Central memory CD8-positive, alpha-beta T cell (primary cell): ENCODE measurements at regions not wholly inside any gene's neighbourhood (a gene's known extent, or its start where the extent isn't known, plus 50 kb on each side); places are given as distances from the start of the nearest gene placed in this dataset.

Experiments
- ATAC-seq: fragments of 150-1000 bp; cut with Tn5 transposase; replicated peaks from 2 replicates; pipeline ENCODE4 v1.10.0; 2022; ENCODE audit warnings: mild to moderate bottlenecking, moderate FRiP score, moderate number of reproducible peaks; ENCODE audit not compliant: poor library complexity, severe bottlenecking; ENCODE audit errors: extremely low read depth
- DNase-seq, 2 donors: peaks; one replicate each; pipeline ENCODE4 v3.0.0; 2021; ENCODE audit warnings: low spot score in 2 of 2
- H3K27ac Mint-ChIP-seq: one replicate; pipeline ENCODE4 v1.8.0; 2022; ENCODE audit warnings: low read depth, mild to moderate bottlenecking, moderate library complexity, mixed read lengths
- H3K27me3 Mint-ChIP-seq: one replicate; pipeline ENCODE4 v1.8.0; 2022; ENCODE audit warnings: mixed read lengths
- H3K36me3 Mint-ChIP-seq: one replicate; pipeline ENCODE4 v1.8.0; 2022; ENCODE audit warnings: mild to moderate bottlenecking, moderate library complexity, mixed read lengths; ENCODE audit not compliant: insufficient read depth
- H3K4me1 Mint-ChIP-seq: one replicate; pipeline ENCODE4 v1.8.0; 2022; ENCODE audit warnings: mixed read lengths
- H3K4me3 Mint-ChIP-seq: one replicate; pipeline ENCODE4 v1.8.0; 2022; ENCODE audit warnings: mild to moderate bottlenecking, moderate library complexity, mixed read lengths
- H3K9me3 Mint-ChIP-seq: one replicate; pipeline ENCODE4 v1.8.0; 2022; ENCODE audit warnings: mixed read lengths

- H3K36me3 Mint-ChIP-seq, result no peaks in the 10 kb centered on the region
- DNase-seq, result no peak
- ATAC-seq, result no peak
Measured at GRCh38 chr15:94704421-94704820, 473.1 kb downstream of the MCTP2 start.

GRCh38 chr15:94704946-94705345 is 473.6 kb downstream of the MCTP2 start:
- Mint-ChIP-seq H3K9me3 (no peaks in the 10 kb centered on the region), H3K4me3 (no peak overlapping the region), H3K27me3 (peaks cover 46% of the 10 kb centered on the region), H3K36me3 (no peaks in the 10 kb centered on the region), H3K27ac (no peak overlapping the region), H3K4me1 (no peaks in the 10 kb centered on the region)
- DNase-seq (no peak), ATAC-seq (no peak)

More at GRCh38 chr15:94704421-94704820, 473.1 kb downstream of the MCTP2 start:
- Mint-ChIP-seq H3K4me3 (no peak overlapping the region), H3K4me1 (no peaks in the 10 kb centered on the region), H3K27me3 (peaks cover 46% of the 10 kb centered on the region), H3K9me3 (no peaks in the 10 kb centered on the region), H3K27ac (no peak overlapping the region)

DNA sequence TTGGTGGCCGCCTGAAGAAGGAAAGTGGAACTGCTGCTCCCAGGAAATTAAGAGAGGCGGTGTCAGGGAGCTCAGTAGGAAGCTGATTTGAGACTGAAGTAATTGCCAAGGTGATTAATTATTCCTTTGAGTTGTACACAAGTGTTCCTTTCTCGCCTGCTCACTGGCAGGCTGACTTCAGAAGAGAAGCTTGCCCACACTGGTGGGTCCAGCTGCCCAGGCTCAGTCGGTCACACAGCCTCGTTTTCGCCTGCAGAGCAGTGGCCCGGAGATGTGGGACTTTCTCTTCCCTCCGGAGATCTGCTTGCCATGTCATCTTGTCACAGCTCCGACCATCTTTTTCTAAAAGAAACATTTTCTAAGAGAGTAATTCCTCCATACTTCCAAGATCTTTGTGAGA is 478.0 kb downstream of the MCTP2 start:
- Mint-ChIP-seq H3K9me3 (no peaks in the 10 kb centered on the region), H3K36me3 (no peaks in the 10 kb centered on the region), H3K27me3 (peaks cover 32% of the 10 kb centered on the region), H3K4me3 (no peak overlapping the region), H3K4me1 (no peaks in the 10 kb centered on the region), H3K27ac (no peak overlapping the region)
- ATAC-seq (no peak), DNase-seq (no peak)

DNA sequence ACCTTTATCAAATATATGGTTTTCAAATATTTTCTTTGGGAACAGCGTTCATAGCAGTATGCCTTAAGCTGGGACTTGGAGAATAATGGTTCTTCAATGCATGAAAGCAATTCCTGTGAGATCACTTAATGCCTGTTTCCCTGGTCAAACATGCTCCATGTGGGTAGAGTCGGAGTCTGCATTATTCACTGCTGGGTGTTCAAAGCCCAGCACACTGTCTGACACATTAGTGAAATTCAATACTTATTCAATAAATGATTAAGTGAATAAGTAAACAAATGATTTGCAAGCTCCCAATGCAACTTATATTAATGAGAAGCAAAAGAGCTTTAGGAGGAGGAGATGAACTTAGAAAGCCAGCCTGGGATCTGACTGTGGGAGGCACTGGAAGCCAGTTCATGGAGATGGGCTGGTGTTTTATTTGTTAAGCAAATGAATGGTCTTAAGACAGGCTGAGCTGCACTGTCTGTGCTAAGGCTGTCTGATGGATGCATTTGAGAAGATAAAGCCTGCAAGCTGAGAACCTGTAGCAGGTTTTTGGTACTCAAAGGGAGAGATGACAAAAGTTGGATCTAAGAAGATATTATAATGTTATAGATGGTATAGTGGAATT is 490.8 kb downstream of the MCTP2 start:
- Mint-ChIP-seq H3K36me3 (no peaks in the 10 kb centered on the region), H3K4me1 (no peaks in the 10 kb centered on the region), H3K27me3 (peaks cover 62% of the 10 kb centered on the region)

DNA sequence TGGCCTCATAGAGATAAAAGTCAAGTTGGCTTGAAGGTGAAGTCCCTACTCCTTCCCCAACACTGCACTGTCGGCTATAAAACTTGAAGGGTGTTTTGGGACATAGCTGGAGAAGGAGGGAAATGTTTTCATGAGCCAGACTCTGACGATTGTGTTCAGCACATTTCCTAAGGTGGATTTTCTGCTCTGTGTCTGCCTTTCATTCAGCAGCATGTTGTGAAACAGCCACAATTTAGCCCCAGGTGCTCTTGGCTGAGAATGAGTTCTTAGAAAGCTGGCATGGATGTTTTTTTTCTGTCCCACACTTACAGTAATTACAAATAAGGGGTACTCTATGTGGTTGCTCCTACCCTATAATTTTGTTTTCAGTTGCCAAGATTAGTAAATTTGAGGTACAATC is 492.4 kb downstream of the MCTP2 start:
- Mint-ChIP-seq H3K27me3 (peaks cover 75% of the 10 kb centered on the region), H3K36me3 (no peaks in the 10 kb centered on the region), H3K27ac (no peak overlapping the region), H3K4me3 (no peak overlapping the region), H3K9me3 (no peaks in the 10 kb centered on the region), H3K4me1 (no peaks in the 10 kb centered on the region)
- no peak for ATAC-seq
- DNase-seq, result no peak

More for the DNA sequence above, 490.8 kb downstream of the MCTP2 start:
- ATAC-seq, result no peak
- no peak overlapping the region for H3K27ac Mint-ChIP-seq
- H3K9me3 Mint-ChIP-seq, result no peaks in the 10 kb centered on the region
- no peak overlapping the region for H3K4me3 Mint-ChIP-seq
- DNase-seq, result no peak

- Mint-ChIP-seq H3K4me1 (no peaks in the 10 kb centered on the region), H3K9me3 (no peaks in the 10 kb centered on the region), H3K27me3 (peaks cover 44% of the 10 kb centered on the region), H3K4me3 (no peak overlapping the region), H3K36me3 (no peaks in the 10 kb centered on the region), H3K27ac (no peak overlapping the region)
- ATAC-seq (no peak), DNase-seq (no peak)
Measured at GRCh38 chr15:94731286-94731685, 499.9 kb downstream of the MCTP2 start.

GRCh38 chr15:94734460-94734859 is 503.1 kb downstream of the MCTP2 start:
- Mint-ChIP-seq H3K36me3 (no peaks in the 10 kb centered on the region), H3K27ac (no peak overlapping the region), H3K27me3 (peaks cover 22% of the 10 kb centered on the region), H3K9me3 (no peaks in the 10 kb centered on the region), H3K4me1 (no peaks in the 10 kb centered on the region), H3K4me3 (no peak overlapping the region)
- DNase-seq (no peak), ATAC-seq (no peak)

DNA sequence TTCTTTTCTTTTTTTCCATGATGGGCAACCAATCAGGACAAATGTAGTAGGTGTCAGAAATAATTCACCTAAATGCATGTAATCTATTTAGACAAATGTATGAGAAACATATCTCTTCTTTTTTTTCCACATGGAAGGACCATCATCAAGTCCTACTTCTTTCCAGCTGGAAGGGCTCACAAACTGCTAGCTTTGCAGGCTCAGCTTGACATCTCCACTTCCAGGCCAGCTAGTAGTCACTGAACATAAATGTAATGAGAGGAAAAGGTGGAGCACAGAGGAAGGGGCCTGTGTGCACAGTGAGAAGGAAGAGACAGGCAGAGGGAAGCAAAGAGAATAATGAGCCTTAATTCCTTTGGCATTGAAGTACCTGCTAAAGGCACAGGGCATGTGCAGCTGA is 504.9 kb downstream of the MCTP2 start:
- ATAC-seq (no peak), DNase-seq (no peak)
- Mint-ChIP-seq H3K27ac (no peak overlapping the region), H3K36me3 (no peaks in the 10 kb centered on the region), H3K9me3 (no peaks in the 10 kb centered on the region), H3K4me1 (no peaks in the 10 kb centered on the region), H3K4me3 (no peak overlapping the region), H3K27me3 (peaks cover 15% of the 10 kb centered on the region)

GRCh38 chr15:94739639-94740038 is 508.3 kb downstream of the MCTP2 start:
- Mint-ChIP-seq H3K4me1 (no peaks in the 10 kb centered on the region), H3K27me3 (peaks cover 25% of the 10 kb centered on the region)
- no peak for ATAC-seq

GRCh38 chr15:94740469-94740868 is 509.1 kb downstream of the MCTP2 start:
- DNase-seq (no peak), ATAC-seq (no peak)
- H3K36me3 Mint-ChIP-seq, result no peaks in the 10 kb centered on the region
- no peak overlapping the region for H3K4me3 Mint-ChIP-seq
- peaks cover 4% of the 10 kb centered on the region for H3K9me3 Mint-ChIP-seq
- no peak overlapping the region for H3K27ac Mint-ChIP-seq
- peaks cover 25% of the 10 kb centered on the region for H3K27me3 Mint-ChIP-seq
- no peaks in the 10 kb centered on the region for H3K4me1 Mint-ChIP-seq

More at GRCh38 chr15:94739639-94740038, 508.3 kb downstream of the MCTP2 start:
- no peak for DNase-seq
- Mint-ChIP-seq H3K27ac (no peak overlapping the region), H3K9me3 (peaks cover 4% of the 10 kb centered on the region), H3K4me3 (no peak overlapping the region), H3K36me3 (no peaks in the 10 kb centered on the region)

- DNase-seq, result no peak
- Mint-ChIP-seq H3K27me3 (peaks cover 26% of the 10 kb centered on the region), H3K27ac (no peak overlapping the region), H3K9me3 (peaks cover 4% of the 10 kb centered on the region), H3K36me3 (no peaks in the 10 kb centered on the region), H3K4me3 (no peak overlapping the region), H3K4me1 (no peaks in the 10 kb centered on the region)
- ATAC-seq, result no peak
Measured at GRCh38 chr15:94743668-94744067, 512.3 kb downstream of the MCTP2 start.

DNA sequence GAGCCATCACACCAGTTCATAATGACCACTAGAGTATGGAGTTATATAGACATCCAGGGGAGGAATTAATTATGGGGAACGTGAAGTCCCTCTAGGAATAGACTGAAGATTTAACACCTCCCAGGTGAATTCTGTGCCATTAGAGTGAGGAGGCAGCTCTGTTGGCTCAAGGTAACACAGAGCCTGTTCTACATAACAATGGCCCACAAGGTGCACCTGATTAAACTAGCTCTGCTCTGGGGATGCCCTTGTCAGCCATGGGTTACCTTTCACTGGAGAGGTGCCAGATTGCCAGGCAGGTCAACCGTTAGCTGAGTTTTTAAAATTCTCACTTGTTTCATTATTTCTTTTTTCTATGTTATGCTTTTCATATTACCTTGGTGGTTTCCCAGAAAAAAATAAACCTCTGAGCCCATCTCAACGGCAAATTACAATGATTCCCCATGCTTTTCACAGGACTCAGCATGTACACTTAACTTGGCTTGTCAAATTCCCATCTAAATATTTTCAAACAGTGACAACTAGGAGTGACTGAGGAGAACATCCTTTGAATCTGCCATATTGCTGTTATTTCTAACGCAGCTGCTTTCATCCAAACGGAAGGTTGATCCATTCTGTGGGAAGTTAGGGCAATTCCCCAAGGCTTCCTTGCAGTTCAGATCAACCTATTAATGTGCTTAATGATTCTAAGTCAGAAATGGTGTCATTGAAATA is 512.9 kb downstream of the MCTP2 start:
- H3K27ac Mint-ChIP-seq, result no peak overlapping the region
- DNase-seq (no peak), ATAC-seq (no peak)
- no peaks in the 10 kb centered on the region for H3K36me3 Mint-ChIP-seq
- H3K27me3 Mint-ChIP-seq, result peaks cover 26% of the 10 kb centered on the region
- H3K9me3 Mint-ChIP-seq, result peaks cover 4% of the 10 kb centered on the region
- no peak overlapping the region for H3K4me3 Mint-ChIP-seq
- H3K4me1 Mint-ChIP-seq, result no peaks in the 10 kb centered on the region

- Mint-ChIP-seq H3K36me3 (no peaks in the 10 kb centered on the region), H3K4me3 (no peak overlapping the region), H3K27ac (no peak overlapping the region), H3K4me1 (no peaks in the 10 kb centered on the region), H3K9me3 (peaks cover 4% of the 10 kb centered on the region), H3K27me3 (peaks cover 26% of the 10 kb centered on the region)
- DNase-seq (no peak), ATAC-seq (no peak)
Measured at GRCh38 chr15:94745371-94745770, 514.0 kb downstream of the MCTP2 start.
